ENCODE measurements at regions not wholly inside any gene's neighbourhood (a gene's known extent, or its start where the extent isn't known, plus 50 kb on each side); places are given as distances from the start of the nearest gene placed in this dataset.

DNA sequence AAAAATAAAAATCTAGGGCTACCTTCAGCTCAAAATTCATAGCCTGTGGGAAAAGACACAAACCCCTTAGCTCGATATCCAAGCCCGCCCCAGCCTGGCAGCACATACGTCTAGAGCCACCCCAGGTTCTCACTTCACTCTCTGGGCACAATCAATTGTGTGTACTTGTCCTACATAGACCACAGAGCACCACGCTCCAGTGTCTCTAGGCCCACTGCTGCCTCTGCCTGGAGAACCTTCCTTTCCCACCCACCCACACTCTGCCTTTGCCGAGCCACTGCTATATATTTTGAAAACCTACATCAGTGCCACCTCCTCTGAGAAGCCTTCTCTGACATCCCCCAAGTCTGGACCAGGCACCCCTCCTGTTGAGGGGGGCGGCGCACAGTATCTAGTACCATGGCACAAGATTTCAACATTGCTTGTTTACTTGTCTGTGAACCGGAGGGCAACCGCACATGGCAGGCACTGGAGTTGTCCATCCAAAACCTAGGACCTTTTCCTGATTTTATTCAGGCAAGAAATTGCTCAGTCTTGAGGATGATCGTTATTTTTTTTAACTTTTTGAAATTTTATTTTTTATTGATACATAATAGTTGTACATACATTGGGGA is 141.5 kb downstream of the UNC5CL start:
- intact Hi-C loops (cut with micrococcal nuclease; ENCODE audit: unreplicated experiment), result loop anchor here (2.0 to 5.0 kb wide), 3 partner anchors 60 to 175 kb away; partner anchors contain the start of genes NFYA and OARD1
- Histone ChIP-seq H3K9ac (ENCODE audit: insufficient read depth, low read depth, low read length) (peak overlapping the region; percentile 17; the same call in 1 of the 2 replicates), H3K79me2 (ENCODE audit: insufficient read depth, low read length) (no peaks in the 10 kb centered on the region), H3K4me2 (ENCODE audit: low read depth, low read length) (peak overlapping the region; percentile 63), H3K27ac (ENCODE audit: extremely low read length, insufficient read depth, low read length) (peak overlapping the region; percentile 65), H3K27me3 (ENCODE audit: control insufficient read depth in 1 of 2, insufficient read depth in 2 of 2, low read length in 2 of 2) (no peaks in the 10 kb centered on the region; a peak in 1 of 5 replicates), H2AFZ (ENCODE audit: low read length) (no peak overlapping the region), H3K36me3 (replicated peaks in 1 of 2; ENCODE audit: control insufficient read depth in 1 of 2, insufficient read depth in 2 of 2, low read length in 2 of 2) (no peaks in the 10 kb centered on the region), H4K20me1 (ENCODE audit: insufficient read depth, low read length) (no peaks in the 10 kb centered on the region), H3K4me1 (ENCODE audit: insufficient read depth, low read length) (peaks cover 93% of the 10 kb centered on the region), H3K9me3 (ENCODE audit: low read length) (no peaks in the 10 kb centered on the region), H3K4me3 (replicated peaks in 1 of 3; ENCODE audit: insufficient read depth in 1 of 3, low read depth in 2 of 3, low read length in 3 of 3) (peak overlapping the region in 1 of 3 experiments; percentile 27; a peak in 1 of 6 replicates)
- no peak for FAIRE-seq
- ChIA-PET POLR2A (no interaction called here), CTCF (ENCODE audit: low intra/inter-chr PET ratio, low total read pairs) (no interaction called here)
- WGBS (ENCODE audit: low lambda C conversion rate), result 36% methylated on average over 10 of the region's 10 CpGs
- peak; percentile 33 for DNase-seq (ENCODE audit: low spot score)
- in situ Hi-C loops (cut with HindIII; ENCODE audit: extremely low pct_ligation_motif_present, low pct_unique_long_range_greater_than_20kb), result loop anchor here (5.0 kb wide), 1 partner anchor 125 kb away; no protein-coding TSS in a partner anchor
- BruUV-seq (replicated peaks), result no TSS peak
- peak; percentile 17 for ATAC-seq
- TF ChIP-seq SOX13 (IDR thresholded peaks at IDR 0.05), result no peak
- TF ChIP-seq SOX13 (CRISPR knock-in tag; conservative IDR thresholded peaks at IDR 0.05 in 1 of 2, IDR thresholded peaks at IDR 0.05 in 1 of 2), result peak in 1 of 2 experiments; percentile 82; a peak in 2 of 4 replicates
- peak; percentile 82 for TF ChIP-seq ZBTB38 (CRISPR knock-in tag; IDR thresholded peaks at IDR 0.05)
- TF ChIP-seq, protein P1, sequence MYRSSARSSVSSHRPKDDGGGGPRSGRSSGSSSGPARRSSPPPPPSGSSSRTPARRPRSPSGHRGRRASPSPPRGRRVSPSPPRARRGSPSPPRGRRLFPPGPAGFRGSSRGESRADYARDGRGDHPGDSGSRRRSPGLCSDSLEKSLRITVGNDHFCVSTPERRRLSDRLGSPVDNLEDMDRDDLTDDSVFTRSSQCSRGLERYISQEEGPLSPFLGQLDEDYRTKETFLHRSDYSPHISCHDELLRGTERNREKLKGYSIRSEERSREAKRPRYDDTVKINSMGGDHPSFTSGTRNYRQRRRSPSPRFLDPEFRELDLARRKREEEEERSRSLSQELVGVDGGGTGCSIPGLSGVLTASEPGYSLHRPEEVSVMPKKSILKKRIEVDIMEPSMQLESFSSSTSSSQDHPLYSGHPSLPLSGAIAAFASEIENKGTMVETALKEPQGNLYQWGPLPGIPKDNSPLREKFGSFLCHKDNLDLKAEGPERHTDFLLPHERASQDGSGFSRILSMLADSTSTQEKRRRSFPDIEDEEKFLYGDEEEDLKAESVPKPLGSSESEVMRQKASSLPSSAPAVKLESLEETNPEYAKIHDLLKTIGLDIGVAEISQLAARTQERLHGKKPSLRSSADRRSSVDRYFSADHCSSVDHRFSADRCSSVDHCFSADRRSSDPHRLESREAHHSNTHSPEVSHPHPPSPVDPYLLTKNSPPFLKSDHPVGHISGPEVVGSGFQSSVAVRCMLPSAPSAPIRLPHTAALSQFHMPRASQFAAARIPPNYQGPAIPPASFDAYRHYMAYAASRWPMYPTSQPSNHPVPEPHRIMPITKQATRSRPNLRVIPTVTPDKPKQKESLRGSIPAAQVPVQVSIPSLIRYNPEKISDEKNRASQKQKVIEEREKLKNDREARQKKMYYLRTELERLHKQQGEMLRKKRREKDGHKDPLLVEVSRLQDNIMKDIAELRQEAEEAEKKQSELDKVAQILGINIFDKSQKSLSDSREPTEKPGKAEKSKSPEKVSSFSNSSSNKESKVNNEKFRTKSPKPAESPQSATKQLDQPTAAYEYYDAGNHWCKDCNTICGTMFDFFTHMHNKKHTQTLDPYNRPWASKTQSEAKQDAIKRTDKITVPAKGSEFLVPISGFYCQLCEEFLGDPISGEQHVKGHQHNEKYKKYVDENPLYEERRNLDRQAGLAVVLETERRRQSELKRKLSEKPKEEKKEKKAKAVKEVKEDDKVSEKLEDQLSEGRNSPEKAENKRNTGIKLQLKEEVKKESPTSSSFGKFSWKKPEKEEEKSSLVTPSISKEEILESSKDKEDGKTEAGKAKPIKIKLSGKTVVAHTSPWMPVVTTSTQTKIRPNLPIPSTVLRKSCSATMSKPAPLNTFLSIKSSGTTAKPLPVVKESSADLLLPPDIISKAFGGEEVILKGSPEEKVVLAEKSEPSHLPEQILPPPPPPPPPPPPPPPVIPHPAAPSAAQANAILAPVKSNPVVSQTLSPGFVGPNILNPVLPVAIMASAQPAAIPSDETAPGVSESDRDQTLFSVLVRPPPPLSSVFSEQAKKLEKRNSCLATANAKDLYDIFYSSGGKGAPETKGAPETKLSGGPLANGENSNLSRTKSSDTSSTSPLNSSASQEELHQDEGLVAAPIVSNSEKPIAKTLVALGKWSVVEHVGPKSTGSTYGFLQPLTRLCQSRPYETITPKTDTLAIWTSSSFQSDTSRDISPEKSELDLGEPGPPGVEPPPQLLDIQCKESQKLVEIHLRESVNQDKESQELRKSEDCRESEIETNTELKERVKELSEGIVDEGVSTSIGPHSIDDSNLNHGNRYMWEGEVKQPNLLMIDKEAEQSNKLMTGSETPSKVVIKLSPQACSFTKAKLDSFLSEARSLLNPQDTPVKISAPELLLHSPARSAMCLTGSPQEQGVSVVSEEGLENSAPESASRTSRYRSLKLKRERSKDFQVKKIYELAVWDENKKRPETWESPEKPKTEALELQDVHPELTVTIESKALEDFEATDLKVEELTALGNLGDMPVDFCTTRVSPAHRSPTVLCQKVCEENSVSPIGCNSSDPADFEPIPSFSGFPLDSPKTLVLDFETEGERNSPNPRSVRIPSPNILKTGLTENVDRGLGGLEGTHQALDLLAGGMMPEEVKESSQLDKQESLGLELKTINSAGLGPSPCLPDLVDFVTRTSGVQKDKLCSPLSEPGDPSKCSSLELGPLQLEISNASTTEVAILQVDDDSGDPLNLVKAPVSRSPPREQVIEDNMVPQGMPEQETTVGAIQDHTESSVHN (CRISPR knock-in tag; IDR thresholded peaks at IDR 0.05), result no peak
- no peak for TF ChIP-seq ZNF354B (CRISPR knock-in tag; IDR thresholded peaks at IDR 0.05)
- no peak for TF ChIP-seq KLF12 (CRISPR knock-in tag; IDR thresholded peaks at IDR 0.05; ENCODE audit: borderline replicate concordance)
- TF ChIP-seq, protein P2, sequence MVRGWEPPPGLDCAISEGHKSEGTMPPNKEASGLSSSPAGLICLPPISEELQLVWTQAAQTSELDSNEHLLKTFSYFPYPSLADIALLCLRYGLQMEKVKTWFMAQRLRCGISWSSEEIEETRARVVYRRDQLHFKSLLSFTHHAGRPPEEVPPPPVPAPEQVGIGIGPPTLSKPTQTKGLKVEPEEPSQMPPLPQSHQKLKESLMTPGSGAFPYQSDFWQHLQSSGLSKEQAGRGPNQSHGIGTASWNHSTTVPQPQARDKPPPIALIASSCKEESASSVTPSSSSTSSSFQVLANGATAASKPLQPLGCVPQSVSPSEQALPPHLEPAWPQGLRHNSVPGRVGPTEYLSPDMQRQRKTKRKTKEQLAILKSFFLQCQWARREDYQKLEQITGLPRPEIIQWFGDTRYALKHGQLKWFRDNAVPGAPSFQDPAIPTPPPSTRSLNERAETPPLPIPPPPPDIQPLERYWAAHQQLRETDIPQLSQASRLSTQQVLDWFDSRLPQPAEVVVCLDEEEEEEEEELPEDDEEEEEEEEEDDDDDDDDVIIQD (CRISPR knock-in tag; IDR thresholded peaks at IDR 0.05; ENCODE audit: low read depth), result 0 out of 2 replicates have a peak, but pooled peaks have one; percentile 41
- TF ChIP-seq RORA (CRISPR knock-in tag; IDR thresholded peaks at IDR 0.05), result no peak
- TF ChIP-seq NFIC (IDR thresholded peaks at IDR 0.05; ENCODE audit: low read length), result 0 out of 2 replicates have a peak, but pooled peaks have one; percentile 24
- no peak for TF ChIP-seq ZFP41 (CRISPR knock-in tag; IDR thresholded peaks at IDR 0.05; ENCODE audit: borderline replicate concordance)
- TF ChIP-seq, protein P3, sequence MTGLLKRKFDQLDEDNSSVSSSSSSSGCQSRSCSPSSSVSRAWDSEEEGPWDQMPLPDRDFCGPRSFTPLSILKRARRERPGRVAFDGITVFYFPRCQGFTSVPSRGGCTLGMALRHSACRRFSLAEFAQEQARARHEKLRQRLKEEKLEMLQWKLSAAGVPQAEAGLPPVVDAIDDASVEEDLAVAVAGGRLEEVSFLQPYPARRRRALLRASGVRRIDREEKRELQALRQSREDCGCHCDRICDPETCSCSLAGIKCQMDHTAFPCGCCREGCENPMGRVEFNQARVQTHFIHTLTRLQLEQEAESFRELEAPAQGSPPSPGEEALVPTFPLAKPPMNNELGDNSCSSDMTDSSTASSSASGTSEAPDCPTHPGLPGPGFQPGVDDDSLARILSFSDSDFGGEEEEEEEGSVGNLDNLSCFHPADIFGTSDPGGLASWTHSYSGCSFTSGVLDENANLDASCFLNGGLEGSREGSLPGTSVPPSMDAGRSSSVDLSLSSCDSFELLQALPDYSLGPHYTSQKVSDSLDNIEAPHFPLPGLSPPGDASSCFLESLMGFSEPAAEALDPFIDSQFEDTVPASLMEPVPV (CRISPR knock-in tag; IDR thresholded peaks at IDR 0.05), result 0 out of 2 replicates have a peak, but pooled peaks have one; percentile 50
- TF ChIP-seq RBM39 (IDR thresholded peaks at IDR 0.05; ENCODE audit: low read depth, low read length, poor library complexity, severe bottlenecking), result no peak
